Motor neuron (in vitro differentiated cells): ENCODE measurements at regions not wholly inside any gene's neighbourhood (a gene's known extent, or its start where the extent isn't known, plus 50 kb on each side); places are given as distances from the start of the nearest gene placed in this dataset.

Experiments
- ATAC-seq, 8 experiments: fragments of 200-7000 bp; cut with Tn5 transposase; replicated peaks in 6 of 8; 2 replicates each; pipeline ENCODE4 v1.8.0; 2021; ENCODE audit warnings: mild to moderate bottlenecking in 8 of 8, moderate library complexity in 8 of 8
- H3K27ac ChIP-seq, 2 donors: fragments of 250-450 bp; sonication (Bioruptor Pico); 2 replicates each; pipeline ENCODE4 v1.9.0; 2021; ENCODE audit warnings: antibody characterized with exemption in 2 of 2, mild to moderate bottlenecking in 2 of 2, moderate library complexity in 1 of 2
- H3K4me1 ChIP-seq, 2 donors: fragments of 250-450 bp; sonication (Bioruptor Pico); replicated peaks in 1 of 2; 2 replicates each; pipeline ENCODE4 v1.6.1; 2021; ENCODE audit warnings: antibody characterized with exemption in 2 of 2, mild to moderate bottlenecking in 2 of 2, moderate library complexity in 1 of 2
- H3K4me3 ChIP-seq, 5 donors: fragments of 250-450 bp; sonication (Bioruptor Pico); 2 replicates each; pipeline ENCODE4 v1.9.0; 2021; ENCODE audit warnings: antibody characterized with exemption in 5 of 5, mild to moderate bottlenecking in 5 of 5, moderate library complexity in 4 of 5
- WGBS, 10 experiments: fragments of 450-650 bp; shearing (Covaris generic); methylation state at CpG; one replicate each; pipeline ENCODE4 v1.0.0; 2022; 5-methylcytosine and 5-hydroxymethylcytosine counted together
- in situ Hi-C, 9 experiments: fragments of 400-800 bp; cut with MboI; loops; one replicate each; pipeline ENCODE4 v1.15.0; 2021; ENCODE audit warnings: low sequenced_read_pairs in 9 of 9, low pct_unique_long_range_greater_than_20kb in 2 of 9; ENCODE audit not compliant: unreplicated experiment in 9 of 9

DNA sequence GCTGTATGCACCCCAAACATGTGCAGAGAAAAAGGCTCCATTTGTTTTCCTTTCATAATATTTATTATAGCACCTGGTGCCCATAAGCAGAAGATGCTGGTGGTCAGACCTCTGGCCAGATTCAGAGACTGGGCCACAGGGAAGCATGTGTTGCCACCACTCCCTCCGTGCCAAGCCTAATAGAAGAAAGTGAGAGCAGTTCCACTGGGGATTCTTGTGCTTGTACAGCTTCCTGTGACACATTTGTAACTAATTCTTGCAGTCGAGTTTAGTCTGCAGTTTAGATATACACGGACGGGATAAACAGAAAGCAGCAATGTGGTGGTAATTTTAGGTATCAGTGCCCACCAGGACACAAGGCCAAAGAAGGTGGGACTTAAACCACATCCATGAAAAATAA lies 135.4 kb upstream of the PIEZO2 start:
- in situ Hi-C loops, result no loop called here
- peak in 1 of 8 experiments; percentile 24 for ATAC-seq
- Histone ChIP-seq H3K4me3 (no peak overlapping the region), H3K4me1 (no peaks in the 10 kb centered on the region), H3K27ac (no peak overlapping the region)
- WGBS, 10 experiments, result 0 to 86% (median 70%) methylated on average over 1 to 4 of the region's 4 CpGs; no CpG with 5 or more reads in 2 of the 10 experiments

DNA sequence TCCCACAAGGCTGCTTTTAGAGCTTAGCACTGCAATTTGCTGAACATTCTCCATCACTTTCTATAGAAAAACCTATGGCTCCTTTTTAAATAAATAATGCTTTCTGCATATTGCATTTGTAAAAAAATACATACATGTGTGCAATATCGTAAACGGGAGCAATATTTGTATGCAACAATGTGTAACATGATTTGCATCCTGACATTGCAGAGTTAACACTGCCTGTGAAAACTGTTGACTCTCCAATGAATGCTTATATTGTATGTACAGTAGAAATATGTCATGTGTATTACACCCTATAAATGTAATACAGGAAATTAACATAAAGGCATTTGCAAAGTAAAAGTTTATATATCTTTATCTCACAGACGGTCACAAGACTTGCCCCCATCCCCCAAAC lies 135.0 kb upstream of the PIEZO2 start:
- H3K4me3 ChIP-seq, result no peak overlapping the region
- H3K4me1 ChIP-seq, result no peaks in the 10 kb centered on the region
- no peak overlapping the region for H3K27ac ChIP-seq
- peak in 1 of 8 experiments; percentile 68 for ATAC-seq
- WGBS, 10 experiments, result 0 to 100% (median 76%) methylated on average over 1 to 3 of the region's 3 CpGs; no CpG with 5 or more reads in 1 of the 10 experiments
- in situ Hi-C loops, result no loop called here

DNA sequence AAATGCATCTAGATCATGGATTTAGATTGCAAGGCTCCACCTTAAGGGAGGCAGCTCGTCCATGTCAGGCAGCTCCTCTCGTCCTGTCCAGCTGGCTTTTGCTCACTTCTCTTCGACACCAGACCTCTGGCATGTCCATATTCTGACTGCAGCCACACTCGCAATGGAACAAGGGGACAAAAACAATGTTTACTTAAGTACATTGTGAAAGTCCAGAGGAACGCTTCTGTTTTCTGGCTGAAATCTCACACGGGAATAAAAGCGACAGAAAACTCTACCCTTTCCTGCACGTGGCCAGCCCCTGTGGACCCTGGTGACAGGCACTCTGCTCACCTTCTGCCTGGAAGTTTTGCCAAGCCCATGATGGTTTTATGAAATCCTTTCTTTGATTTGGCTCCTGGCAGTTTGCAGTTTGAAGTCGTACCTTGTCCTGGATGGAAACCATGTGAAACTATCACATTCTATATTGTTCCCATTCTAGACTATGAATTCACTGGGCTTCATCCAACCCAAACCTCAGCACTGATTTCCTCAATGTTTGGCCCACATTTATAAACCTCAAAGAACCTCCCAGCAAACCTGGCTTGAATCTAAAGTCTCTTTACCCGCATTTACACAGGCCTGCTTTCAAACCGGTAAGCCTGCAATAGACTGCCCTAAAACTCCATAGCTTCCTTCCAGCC lies 134.3 kb upstream of the PIEZO2 start:
- Histone ChIP-seq H3K4me1 (no peaks in the 10 kb centered on the region), H3K4me3 (no peak overlapping the region), H3K27ac (no peak overlapping the region)
- ATAC-seq, result peak in 2 of 8 experiments; percentile 39 to 61
- WGBS, 10 experiments, result 34 to 91% (median 63%) methylated on average over 3 to 9 of the region's 11 CpGs; no CpG with 5 or more reads in 1 of the 10 experiments
- in situ Hi-C loops, result no loop called here

DNA sequence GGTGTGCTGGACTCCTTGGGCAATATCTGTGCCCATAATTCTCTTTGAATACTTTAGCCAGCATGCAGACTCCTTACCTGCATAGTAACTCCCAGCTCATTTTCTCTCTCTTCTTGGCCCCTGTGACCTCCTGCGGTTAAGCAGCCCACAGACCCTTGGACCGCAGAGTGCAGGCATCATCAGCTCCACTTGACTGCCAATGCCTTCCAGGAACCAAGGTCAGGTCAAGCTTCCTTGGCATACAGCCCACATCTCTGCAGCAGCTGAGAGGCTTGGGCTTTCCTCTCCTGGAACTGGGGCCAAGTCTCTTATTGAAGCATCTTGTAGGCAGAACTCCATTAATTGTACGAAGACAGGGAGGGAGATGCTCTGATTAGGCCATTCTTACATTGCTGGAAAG lies 130.1 kb upstream of the PIEZO2 start:
- H3K27ac ChIP-seq, result no peak overlapping the region
- H3K4me3 ChIP-seq, result no peak overlapping the region
- no peaks in the 10 kb centered on the region for H3K4me1 ChIP-seq
- ATAC-seq, result no peak
- WGBS, 10 experiments, result 60 to 100% (median 93%) methylated on average over 1 to 3 of the region's 3 CpGs; no CpG with 5 or more reads in 2 of the 10 experiments
- in situ Hi-C loops, result no loop called here

DNA sequence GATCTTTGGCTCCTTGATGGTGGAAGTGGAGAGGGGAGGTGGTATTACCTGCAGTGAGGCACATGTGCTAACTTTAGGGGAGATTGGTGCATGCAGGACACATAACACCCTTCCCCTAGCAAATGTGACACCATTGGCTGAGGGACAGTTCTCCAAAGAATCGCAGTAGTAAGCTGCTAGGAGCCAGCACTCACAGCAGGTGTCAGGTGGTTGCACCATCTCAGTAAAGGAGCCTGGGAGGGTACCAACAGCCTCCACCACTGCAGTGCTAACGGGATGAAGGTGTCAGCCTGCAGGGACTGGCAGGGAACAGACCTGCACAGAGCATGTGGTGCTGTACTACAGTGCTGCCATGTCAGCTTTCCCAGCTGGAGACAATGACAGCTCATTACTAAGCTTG lies 127.3 kb upstream of the PIEZO2 start:
- no peak overlapping the region for H3K27ac ChIP-seq
- 29 to 86% (median 60%) methylated on average over 1 to 2 of the region's 2 CpGs; no CpG with 5 or more reads in 6 of the 10 experiments for WGBS, 10 experiments
- ATAC-seq, result no peak
- no peaks in the 10 kb centered on the region for H3K4me1 ChIP-seq
- in situ Hi-C loops, result no loop called here
- H3K4me3 ChIP-seq, result no peak overlapping the region

DNA sequence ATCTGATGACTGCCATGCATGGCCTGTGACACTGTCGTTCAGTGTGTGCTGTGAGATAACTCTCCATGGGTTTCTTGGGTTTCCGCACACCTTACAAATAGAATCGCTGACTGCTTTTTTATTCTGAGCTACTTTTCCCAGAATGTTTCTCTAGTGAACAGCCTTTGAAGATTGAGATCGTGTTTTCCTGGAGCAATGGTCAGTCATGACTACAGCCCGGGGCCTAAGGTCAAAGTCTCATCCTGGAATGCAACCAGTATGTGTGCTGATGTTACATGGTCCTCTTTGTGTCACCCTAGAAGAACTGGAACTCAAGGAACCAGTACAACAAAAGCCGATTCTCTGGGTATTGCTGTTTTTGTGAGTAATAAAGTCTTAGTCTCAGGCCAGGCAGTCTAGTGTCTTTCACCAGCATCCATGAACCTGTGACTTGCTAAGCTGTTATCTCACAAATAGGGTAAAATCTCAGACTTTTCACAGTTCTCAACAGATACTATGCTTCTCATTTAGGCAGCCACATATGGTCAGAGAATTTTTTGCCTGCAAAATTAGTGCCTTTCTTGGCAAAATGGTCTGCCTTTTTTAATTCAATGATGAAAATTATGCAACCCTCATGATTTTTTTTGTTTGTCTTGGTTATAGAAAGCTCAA lies 124.9 kb upstream of the PIEZO2 start:
- in situ Hi-C loops, result no loop called here
- Histone ChIP-seq H3K27ac (no peak overlapping the region), H3K4me1 (no peaks in the 10 kb centered on the region), H3K4me3 (no peak overlapping the region)
- WGBS, 10 experiments, result 55 to 100% (median 90%) methylated on average over 2 to 6 of the region's 6 CpGs; no CpG with 5 or more reads in 4 of the 10 experiments
- no peak for ATAC-seq

DNA sequence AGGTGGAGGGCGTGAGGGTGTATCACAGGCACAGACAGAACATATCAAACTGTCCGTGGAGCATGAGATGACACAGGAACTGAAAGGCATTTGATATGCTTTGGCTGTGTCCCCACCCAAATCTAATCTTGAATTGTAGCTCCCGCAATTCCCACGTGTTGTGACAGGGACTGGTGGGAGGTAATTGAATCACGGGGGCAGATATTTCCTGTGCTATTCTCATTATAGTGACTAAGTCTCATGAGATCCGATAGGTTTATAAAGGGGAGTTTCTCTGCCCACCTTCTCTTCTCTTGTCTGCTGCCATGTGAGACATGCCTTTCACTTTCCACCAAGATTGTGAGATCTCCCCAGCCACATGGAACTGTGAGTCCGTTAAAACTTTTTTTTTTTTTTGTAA lies 123.1 kb upstream of the PIEZO2 start:
- in situ Hi-C loops, result no loop called here
- WGBS, 10 experiments, result 22 to 100% (median 73%) methylated on average over 1 to 5 of the region's 7 CpGs; no CpG with 5 or more reads in 2 of the 10 experiments
- H3K4me1 ChIP-seq, result no peaks in the 10 kb centered on the region
- H3K4me3 ChIP-seq, result no peak overlapping the region
- no peak for ATAC-seq
- H3K27ac ChIP-seq, result no peak overlapping the region

DNA sequence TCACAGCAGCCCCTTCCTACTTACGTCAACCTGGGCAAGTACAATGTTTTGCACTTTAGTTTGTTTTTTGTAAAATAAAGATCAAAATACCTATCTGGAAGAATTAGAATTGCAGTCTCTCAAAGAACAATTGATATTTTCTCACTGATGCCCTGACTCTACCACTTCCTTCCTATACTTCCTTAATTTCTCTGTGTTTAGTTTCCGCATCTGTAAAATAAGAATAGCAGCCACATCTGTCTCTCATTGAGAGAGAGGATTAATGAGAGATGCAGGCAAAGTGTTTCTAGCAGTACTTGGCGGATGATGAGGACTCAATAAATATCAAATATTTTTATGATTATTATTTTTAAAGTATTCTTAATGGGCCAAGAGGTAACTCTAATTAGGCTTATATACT lies 122.6 kb upstream of the PIEZO2 start:
- no peaks in the 10 kb centered on the region for H3K4me1 ChIP-seq
- no peak for ATAC-seq
- no peak overlapping the region for H3K27ac ChIP-seq
- in situ Hi-C loops, result no loop called here
- WGBS, 10 experiments, result 0 to 100% (median 71%) methylated on average over 1 to 3 of the region's 3 CpGs; no CpG with 5 or more reads in 1 of the 10 experiments
- no peak overlapping the region for H3K4me3 ChIP-seq

DNA sequence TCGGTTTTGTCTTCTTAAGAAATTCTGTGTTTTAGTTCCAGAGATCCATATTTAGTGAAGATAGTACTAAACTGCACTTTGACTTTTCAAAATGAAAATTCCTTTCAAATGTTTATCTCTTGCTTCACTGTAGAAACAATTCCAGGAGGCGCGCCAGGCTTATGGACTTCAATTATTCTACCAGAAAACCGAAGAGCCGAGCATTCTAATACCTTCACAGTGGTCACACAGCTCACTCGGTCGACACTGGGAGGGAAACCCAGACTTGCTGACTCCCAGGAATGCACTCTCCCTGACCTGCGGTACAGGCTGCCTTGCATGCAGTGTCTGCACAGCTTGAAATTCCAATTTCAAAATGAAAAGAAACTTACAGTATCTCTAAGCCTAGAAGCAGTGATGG lies 119.9 kb upstream of the PIEZO2 start:
- no peak overlapping the region for H3K4me3 ChIP-seq
- no peak overlapping the region for H3K27ac ChIP-seq
- H3K4me1 ChIP-seq, result no peaks in the 10 kb centered on the region
- in situ Hi-C loops, result no loop called here
- WGBS, 10 experiments, result 34 to 100% (median 75%) methylated on average over 2 to 8 of the region's 8 CpGs; no CpG with 5 or more reads in 1 of the 10 experiments
- no peak for ATAC-seq

DNA sequence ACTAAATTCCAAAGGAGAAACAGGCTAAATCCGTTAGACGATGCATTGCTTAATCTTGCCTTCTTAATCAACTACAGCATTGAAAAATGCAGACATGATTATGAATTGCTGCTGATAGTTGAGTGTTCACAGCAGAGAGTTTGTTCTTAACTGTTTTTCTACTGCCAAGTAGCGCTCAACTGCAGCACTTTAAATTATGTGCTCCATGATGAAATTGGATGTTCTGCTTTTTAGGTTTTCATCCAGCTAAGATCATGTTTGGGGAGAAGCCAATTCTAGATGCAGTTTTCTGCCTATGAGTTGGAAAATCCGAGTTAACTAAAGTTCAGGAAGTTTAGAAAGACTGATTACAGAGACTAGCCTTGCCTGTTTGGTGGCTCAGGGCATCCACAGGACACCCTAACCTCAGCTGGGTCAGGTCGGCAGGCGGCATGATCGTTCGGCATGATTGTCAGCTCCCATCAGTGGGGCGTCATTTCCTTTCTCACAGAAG lies 119.4 kb upstream of the PIEZO2 start:
- no peak overlapping the region for H3K4me3 ChIP-seq
- no peak for ATAC-seq
- no peaks in the 10 kb centered on the region for H3K4me1 ChIP-seq
- H3K27ac ChIP-seq, result no peak overlapping the region
- 0 to 96% (median 81%) methylated on average over 1 to 8 of the region's 9 CpGs for WGBS, 10 experiments
- in situ Hi-C loops, result no loop called here

DNA sequence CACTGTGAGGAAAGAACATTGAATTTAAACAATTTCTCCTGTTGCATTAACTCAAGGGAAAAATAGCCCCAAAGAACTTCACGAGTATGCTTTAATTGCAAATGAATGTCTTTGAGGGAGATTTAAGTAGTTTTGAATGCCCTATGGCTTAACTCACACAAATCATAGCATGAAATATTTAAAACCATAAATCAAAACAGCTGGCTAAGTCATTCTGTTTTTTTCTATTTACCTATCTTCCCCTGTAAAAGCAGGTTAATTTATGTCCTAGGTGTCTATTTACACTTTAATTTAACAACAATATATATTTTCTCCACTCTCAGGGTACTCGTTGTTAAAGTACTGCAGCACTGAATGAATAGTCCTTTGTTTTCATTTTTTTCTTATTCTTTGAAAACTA lies 118.8 kb upstream of the PIEZO2 start:
- ATAC-seq, result no peak
- Histone ChIP-seq H3K27ac (no peak overlapping the region), H3K4me3 (no peak overlapping the region), H3K4me1 (no peaks in the 10 kb centered on the region)
- in situ Hi-C loops, result no loop called here
- WGBS, 10 experiments, result 5 to 88% (median 59%) methylated on average over 1 to 2 of the region's 2 CpGs

DNA sequence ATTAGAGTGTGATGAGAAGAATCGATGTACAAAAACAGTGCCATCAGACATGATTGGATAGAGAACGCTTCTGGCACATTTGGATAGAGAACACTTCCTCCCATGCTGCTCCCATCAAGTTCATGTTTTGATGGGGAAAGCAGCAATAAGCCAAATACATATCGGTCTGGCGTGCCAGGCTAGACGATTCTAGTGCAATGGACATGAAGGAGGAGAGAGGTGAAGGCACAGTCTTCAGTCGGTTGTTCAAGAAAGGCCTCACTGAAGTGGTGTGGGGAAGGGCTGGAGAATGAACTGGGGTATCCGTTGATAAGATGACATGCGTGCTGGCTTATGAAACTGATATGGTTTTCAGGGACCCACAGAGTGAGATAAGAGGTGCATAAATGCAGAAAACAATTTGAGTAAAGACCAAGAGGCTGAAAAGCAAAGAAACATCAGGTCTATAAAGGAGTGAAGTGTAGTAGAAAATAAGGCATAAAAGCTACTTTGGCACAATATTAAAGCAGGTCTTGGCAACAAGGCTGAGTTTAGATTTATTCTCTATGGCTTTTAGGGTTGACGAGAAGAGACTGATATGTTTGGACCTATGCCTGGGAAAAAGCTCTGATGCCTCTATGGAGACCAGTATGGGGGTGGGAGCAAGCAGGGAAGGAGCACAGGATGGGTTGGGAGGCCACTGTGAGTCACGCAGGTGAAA lies 117.6 kb upstream of the PIEZO2 start:
- 34 to 96% (median 90%) methylated on average over 2 to 9 of the region's 10 CpGs for WGBS, 10 experiments
- no peak overlapping the region for H3K4me3 ChIP-seq
- in situ Hi-C loops, result no loop called here
- no peak overlapping the region for H3K27ac ChIP-seq
- ATAC-seq, result no peak
- H3K4me1 ChIP-seq, result no peaks in the 10 kb centered on the region

DNA sequence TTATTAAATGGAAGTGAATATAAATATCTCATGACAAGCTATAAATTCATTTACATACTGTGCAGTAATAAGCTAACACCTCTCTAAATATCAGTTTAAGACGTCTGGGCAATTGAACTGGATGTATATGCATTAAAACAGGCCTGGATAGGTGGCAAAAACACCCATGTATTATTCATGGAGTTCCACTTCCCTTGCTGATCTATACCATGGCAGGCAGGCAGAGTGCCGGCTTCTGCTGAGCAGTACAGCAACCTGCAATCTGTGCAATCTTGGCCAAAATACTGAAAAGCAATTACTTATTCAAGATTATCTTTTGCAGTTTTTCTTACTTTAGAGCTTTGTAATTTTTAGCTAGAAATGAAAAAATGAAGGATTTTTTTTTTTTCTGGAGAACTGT lies 112.1 kb upstream of the PIEZO2 start:
- H3K4me3 ChIP-seq, result no peak overlapping the region
- ATAC-seq, result peak in 3 of 8 experiments; percentile 10 to 45 (median 14)
- in situ Hi-C loops, result no loop called here

More for the DNA sequence above, 112.1 kb upstream of the PIEZO2 start:
- H3K27ac ChIP-seq, result no peak overlapping the region
- peaks cover 0 to 6% of the 10 kb centered on the region in 2 donors for H3K4me1 ChIP-seq
- 0 to 100% (median 23%) methylated on average over 1 to 2 of the region's 2 CpGs; no CpG with 5 or more reads in 2 of the 10 experiments for WGBS, 10 experiments
